ENCODE measurements at regions not wholly inside any gene's neighbourhood (a gene's known extent, or its start where the extent isn't known, plus 50 kb on each side); places are given as distances from the start of the nearest gene placed in this dataset.

GRCh38 chr4:116726523-116726922 lies 358.9 kb downstream of the TRAM1L1 start:
- no peak overlapping the region for H3K23ac ChIP-seq (ENCODE audit: insufficient read length, low read depth, low read length)
- TF ChIP-seq CTCF (conservative IDR thresholded peaks at IDR 0.05) = no peak
- H4K5ac ChIP-seq (ENCODE audit: insufficient read length, low read depth, low read length) = no peak overlapping the region
- Mint-ChIP-seq H3K27me3 (ENCODE audit: low read depth) (no peaks in the 10 kb centered on the region), H3K4me1 (no peaks in the 10 kb centered on the region), H3K4me3 (no peak overlapping the region), H3K9me3 (no peaks in the 10 kb centered on the region), H3K27ac (no peak overlapping the region), H3K36me3 (ENCODE audit: insufficient read depth in 1 of 3, low read depth in 3 of 3) (no peaks in the 10 kb centered on the region)
- no peak overlapping the region for H4K91ac ChIP-seq (ENCODE audit: insufficient read length, low read depth, low read length)
- DNase-seq = no peak
- H3K27me3 ChIP-seq (ENCODE audit: insufficient read depth, low read length) = no peaks in the 10 kb centered on the region
- no peak overlapping the region for H2BK12ac ChIP-seq (ENCODE audit: insufficient read length, low read depth, low read length)
- no peak overlapping the region for H3K27ac ChIP-seq (ENCODE audit: insufficient read length, low read depth, low read length)
- no peak overlapping the region for H3K4me2 ChIP-seq (ENCODE audit: insufficient read depth, insufficient read length, low read length)
- H3K23me2 ChIP-seq (ENCODE audit: insufficient read length, low read depth, low read length, poor library complexity, severe bottlenecking) = no peaks in the 10 kb centered on the region
- H3T11ph ChIP-seq (ENCODE audit: low read length) = no peak overlapping the region
- no peak overlapping the region for H3K4ac ChIP-seq (ENCODE audit: low read depth, low read length)
- no peak overlapping the region for H2BK120ac ChIP-seq (ENCODE audit: low read depth, low read length, poor library complexity, severe bottlenecking)
- no peaks in the 10 kb centered on the region for H3K9me3 ChIP-seq (ENCODE audit: control insufficient read depth, low read depth, low read length)
- no peaks in the 10 kb centered on the region for H4K20me1 ChIP-seq (ENCODE audit: control insufficient read depth, insufficient read depth, insufficient read length)
- H2BK20ac ChIP-seq (ENCODE audit: low read depth, low read length, poor library complexity, severe bottlenecking) = no peak overlapping the region
- no peak overlapping the region for H2AK5ac ChIP-seq (ENCODE audit: insufficient read length, low read length)
- no peak overlapping the region for H2AFZ ChIP-seq (ENCODE audit: low read length)
- no peak overlapping the region for H3K14ac ChIP-seq (ENCODE audit: insufficient read depth, low read length)
- H2BK15ac ChIP-seq (ENCODE audit: low read depth, low read length) = no peak overlapping the region
- no peak overlapping the region for H3K56ac ChIP-seq (ENCODE audit: insufficient read length, low read depth, low read length)
- no peak overlapping the region for H2BK5ac ChIP-seq (ENCODE audit: insufficient read length, low read length)
- H3K79me1 ChIP-seq (ENCODE audit: insufficient read depth, low read depth, low read length, poor library complexity, severe bottlenecking) = no peaks in the 10 kb centered on the region
- H3K18ac ChIP-seq (ENCODE audit: insufficient read length, low read depth, low read length) = no peak overlapping the region
- no peak overlapping the region for H4K8ac ChIP-seq (replicated peaks; ENCODE audit: insufficient read length, low read depth, low read length)
- no peaks in the 10 kb centered on the region for H3K79me2 ChIP-seq (ENCODE audit: insufficient read depth, low read length)
- no peaks in the 10 kb centered on the region for H3K4me1 ChIP-seq (ENCODE audit: insufficient read depth, low read length)
- H3K9ac ChIP-seq (ENCODE audit: extremely low read depth, insufficient read length, low read length) = no peak overlapping the region
